OCI-LY3 (cell line): ENCODE measurements at regions not wholly inside any gene's neighbourhood (a gene's known extent, or its start where the extent isn't known, plus 50 kb on each side); places are given as distances from the start of the nearest gene placed in this dataset.
"Not testable (repeated sequence)": the region's sequence is repeated elsewhere in the genome, so short reads cannot be mapped to it uniquely, and the experiment has no call there.

Experiments
- H2AFZ ChIP-seq: fragments of 200-600, 300-600 bp; shearing (Covaris generic); 2 replicates; pipeline ENCODE4 v1.6.0; 2014; ENCODE audit warnings: antibody characterized with exemption, low read depth, low read length
- H3K27ac ChIP-seq: fragments of 200-600, 300-600 bp; sonication (generic); 2 replicates; pipeline ENCODE4 v1.5.1; 2014; ENCODE audit warnings: mild to moderate bottlenecking, low read length, moderate library complexity, mixed read lengths
- H3K27me3 ChIP-seq: fragments of 200-600, 300-600 bp; sonication (generic); 2 replicates; pipeline ENCODE4 v1.6.1; 2014; ENCODE audit warnings: low read depth, low read length, mixed read lengths
- H3K36me3 ChIP-seq: fragments of 200-600, 300-600 bp; sonication (generic); replicated peaks from 2 replicates; pipeline ENCODE3; 2014; ENCODE audit warnings: low read depth, low read length, mixed read lengths
- H3K4me1 ChIP-seq: fragments of 300-600, 200-600 bp; sonication (generic); 2 replicates; pipeline ENCODE4 v1.6.1; 2014; ENCODE audit warnings: low read length, mixed read lengths
- H3K4me2 ChIP-seq: fragments of 200-600, 300-600 bp; sonication (generic); 2 replicates; pipeline ENCODE4 v1.6.1; 2014; ENCODE audit warnings: low read length, mixed read lengths
- H3K4me3 ChIP-seq: fragments of 300-600, 200-600 bp; sonication (generic); 2 replicates; pipeline ENCODE4 v1.5.1; 2014; ENCODE audit warnings: antibody characterized with exemption, mild to moderate bottlenecking, low read length, moderate library complexity
- H3K79me2 ChIP-seq: fragments of 300-600, 200-600 bp; shearing (Covaris generic); 2 replicates; pipeline ENCODE4 v1.6.1; 2014; ENCODE audit warnings: mild to moderate bottlenecking, low read length, mixed read lengths
- H3K9ac ChIP-seq: fragments of 300-600, 200-600 bp; shearing (Covaris generic); 2 replicates; pipeline ENCODE4 v1.6.0; 2014; ENCODE audit warnings: mild to moderate bottlenecking, low read length, moderate library complexity
- H3K9me3 ChIP-seq: fragments of 200-600, 300-600 bp; shearing (Covaris generic); 2 replicates; pipeline ENCODE4 v1.6.1; 2014; ENCODE audit warnings: low read length, mixed read lengths; ENCODE audit not compliant: insufficient read depth
- H4K20me1 ChIP-seq: fragments of 200-600, 300-600 bp; sonication (generic); 2 replicates; pipeline ENCODE4 v1.6.1; 2016; ENCODE audit warnings: low read length, mixed read lengths; ENCODE audit not compliant: insufficient read depth
- CTCF ChIP-seq: fragments of 200-600, 300-600 bp; sonication (generic); IDR thresholded peaks from 2 replicates; pipeline ENCODE4 v1.5.1; 2014; ENCODE audit warnings: antibody characterized with exemption, low read length, low read depth
- EZH2phosphoT487 ChIP-seq: fragments of 200-600 bp; shearing (Covaris generic); IDR thresholded peaks from 2 replicates; pipeline ENCODE4 v1.6.1; 2018; ENCODE audit warnings: antibody characterized with exemption, mixed run types, low read depth

DNA sequence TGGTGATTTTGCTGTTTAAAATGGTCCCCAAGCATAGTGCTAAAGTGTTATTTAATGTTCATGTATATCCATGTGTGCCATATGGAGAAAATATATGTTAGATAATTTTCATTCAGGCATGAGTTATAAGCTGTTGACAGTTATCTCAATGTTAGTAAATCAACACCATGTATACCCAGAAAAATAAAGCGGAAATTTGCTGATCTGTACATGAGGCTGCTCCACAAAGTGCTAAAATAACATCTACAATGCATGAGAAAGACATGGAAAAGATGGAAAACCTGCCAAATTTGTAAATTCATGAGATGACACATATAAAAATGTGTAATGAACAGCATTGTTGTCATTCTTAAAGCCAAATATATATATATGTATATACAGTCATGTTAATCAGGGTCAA is 1199.2 kb downstream of the FSCB start:
- no peak overlapping the region for H2AFZ ChIP-seq
- H3K9ac ChIP-seq = no peak overlapping the region
- H3K27ac ChIP-seq = no peak overlapping the region
- no peaks in the 10 kb centered on the region for H3K27me3 ChIP-seq
- no peak overlapping the region for H3K4me3 ChIP-seq
- TF ChIP-seq CTCF = no peak
- no peak for TF ChIP-seq EZH2phosphoT487
- no peaks in the 10 kb centered on the region for H4K20me1 ChIP-seq
- H3K36me3 ChIP-seq = no peaks in the 10 kb centered on the region
- H3K9me3 ChIP-seq = no peaks in the 10 kb centered on the region
- H3K79me2 ChIP-seq = no peaks in the 10 kb centered on the region
- H3K4me2 ChIP-seq = no peak overlapping the region
- H3K4me1 ChIP-seq = no peaks in the 10 kb centered on the region

GRCh38 chr14:43306053-43306452 is 1201.0 kb downstream of the FSCB start:
- Histone ChIP-seq H3K9me3 (no peaks in the 10 kb centered on the region), H3K36me3 (no peaks in the 10 kb centered on the region), H3K27ac (no peak overlapping the region)

GRCh38 chr14:43297794-43298193 is 1209.3 kb downstream of the FSCB start:
- no peaks in the 10 kb centered on the region for H3K79me2 ChIP-seq
- no peaks in the 10 kb centered on the region for H3K4me1 ChIP-seq
- H3K9ac ChIP-seq = no peak overlapping the region
- no peak overlapping the region for H3K4me2 ChIP-seq
- H3K9me3 ChIP-seq = no peaks in the 10 kb centered on the region
- H2AFZ ChIP-seq = no peak overlapping the region
- TF ChIP-seq CTCF (no peak), EZH2phosphoT487 (no peak)
- H3K27me3 ChIP-seq = no peaks in the 10 kb centered on the region
- H4K20me1 ChIP-seq = no peaks in the 10 kb centered on the region
- H3K27ac ChIP-seq = no peak overlapping the region
- H3K36me3 ChIP-seq = no peaks in the 10 kb centered on the region
- H3K4me3 ChIP-seq = no peak overlapping the region

More at GRCh38 chr14:43306053-43306452, 1201.0 kb downstream of the FSCB start:
- TF ChIP-seq CTCF = no peak
- no peak for TF ChIP-seq EZH2phosphoT487
- Histone ChIP-seq H3K27me3 (no peaks in the 10 kb centered on the region), H3K4me2 (no peak overlapping the region), H3K4me1 (no peaks in the 10 kb centered on the region), H3K79me2 (no peaks in the 10 kb centered on the region), H2AFZ (no peak overlapping the region), H3K4me3 (no peak overlapping the region), H3K9ac (no peak overlapping the region), H4K20me1 (no peaks in the 10 kb centered on the region)

- H3K9ac ChIP-seq, H3K9me3 ChIP-seq, H3K4me2 ChIP-seq, H2AFZ ChIP-seq, H3K27ac ChIP-seq, H3K4me1 ChIP-seq, H3K4me3 ChIP-seq, H3K27me3 ChIP-seq, H3K36me3 ChIP-seq, H3K79me2 ChIP-seq, H4K20me1 ChIP-seq: not testable (repeated sequence)
Observed at GRCh38 chr14:43296061-43296460, 1211.0 kb downstream of the FSCB start.

GRCh38 chr14:43285575-43285974 is 1221.5 kb downstream of the FSCB start:
- H2AFZ ChIP-seq = no peak overlapping the region
- TF ChIP-seq EZH2phosphoT487 (no peak), CTCF (no peak)
- no peak overlapping the region for H3K9ac ChIP-seq
- no peaks in the 10 kb centered on the region for H3K36me3 ChIP-seq
- no peak overlapping the region for H3K4me2 ChIP-seq
- no peaks in the 10 kb centered on the region for H4K20me1 ChIP-seq
- H3K79me2 ChIP-seq = no peaks in the 10 kb centered on the region
- H3K27ac ChIP-seq = no peak overlapping the region
- H3K4me1 ChIP-seq = no peaks in the 10 kb centered on the region
- H3K27me3 ChIP-seq = no peaks in the 10 kb centered on the region
- H3K4me3 ChIP-seq = no peak overlapping the region
- H3K9me3 ChIP-seq = no peaks in the 10 kb centered on the region
